Sigmoid colon (tissue), 4 donors: ENCODE measurements at regions not wholly inside any gene's neighbourhood (a gene's known extent, or its start where the extent isn't known, plus 50 kb on each side); places are given as distances from the start of the nearest gene placed in this dataset.

Experiments used
- CTCF ChIP-seq, 4 experiments: fragments of 450-650 bp in 3 of 4; fragments of 200-600 bp in 1 of 4; IDR thresholded peaks; one replicate each; pipeline ENCODE4 v1.5.1; 2016 to 2019; ENCODE audit warnings: antibody characterized with exemption in 4 of 4, mild to moderate bottlenecking in 3 of 4, moderate library complexity in 2 of 4
- EP300 ChIP-seq, 4 donors: sonication (generic); formaldehyde crosslinking; IDR thresholded peaks; one replicate each; pipeline ENCODE4 v1.6.1; 2017; ENCODE audit warnings: antibody characterized with exemption in 4 of 4
- POLR2A ChIP-seq, 2 donors: fragments of 450-650 bp; IDR thresholded peaks; one replicate each; pipeline ENCODE4 v1.6.1; 2016; ENCODE audit warnings: antibody characterized with exemption in 2 of 2, mild to moderate bottlenecking in 2 of 2, moderate library complexity in 2 of 2
- POLR2AphosphoS5 ChIP-seq, 4 donors: sonication (generic); formaldehyde crosslinking; IDR thresholded peaks; one replicate each; pipeline ENCODE4 v1.6.1; 2017; ENCODE audit warnings: antibody characterized with exemption in 4 of 4

- TF ChIP-seq POLR2AphosphoS5 (IDR thresholded peaks at IDR 0.05), result no peak
- TF ChIP-seq CTCF (IDR thresholded peaks at IDR 0.05), result no peak
- TF ChIP-seq POLR2A (IDR thresholded peaks at IDR 0.05), result no peak
- TF ChIP-seq EP300 (IDR thresholded peaks at IDR 0.05), result no peak
Observed at GRCh38 chr2:126797622-126798275, 100.9 kb upstream of the TEX51 start.
